Stimulated activated CD8-positive, alpha-beta memory T cell treated with anti-CD3 and anti-CD28 coated beads, Interleukin-15, amount 100 ng/mL, for 48 hours (primary cell): ENCODE measurements at regions not wholly inside any gene's neighbourhood (a gene's known extent, or its start where the extent isn't known, plus 50 kb on each side); places are given as distances from the start of the nearest gene placed in this dataset.

ENCODE experiments used
- DNase-seq, 2 donors: peaks; one replicate each; pipeline ENCODE4 v3.0.0-alpha.2; 2020; ENCODE audit warnings: low read depth in 2 of 2

DNA sequence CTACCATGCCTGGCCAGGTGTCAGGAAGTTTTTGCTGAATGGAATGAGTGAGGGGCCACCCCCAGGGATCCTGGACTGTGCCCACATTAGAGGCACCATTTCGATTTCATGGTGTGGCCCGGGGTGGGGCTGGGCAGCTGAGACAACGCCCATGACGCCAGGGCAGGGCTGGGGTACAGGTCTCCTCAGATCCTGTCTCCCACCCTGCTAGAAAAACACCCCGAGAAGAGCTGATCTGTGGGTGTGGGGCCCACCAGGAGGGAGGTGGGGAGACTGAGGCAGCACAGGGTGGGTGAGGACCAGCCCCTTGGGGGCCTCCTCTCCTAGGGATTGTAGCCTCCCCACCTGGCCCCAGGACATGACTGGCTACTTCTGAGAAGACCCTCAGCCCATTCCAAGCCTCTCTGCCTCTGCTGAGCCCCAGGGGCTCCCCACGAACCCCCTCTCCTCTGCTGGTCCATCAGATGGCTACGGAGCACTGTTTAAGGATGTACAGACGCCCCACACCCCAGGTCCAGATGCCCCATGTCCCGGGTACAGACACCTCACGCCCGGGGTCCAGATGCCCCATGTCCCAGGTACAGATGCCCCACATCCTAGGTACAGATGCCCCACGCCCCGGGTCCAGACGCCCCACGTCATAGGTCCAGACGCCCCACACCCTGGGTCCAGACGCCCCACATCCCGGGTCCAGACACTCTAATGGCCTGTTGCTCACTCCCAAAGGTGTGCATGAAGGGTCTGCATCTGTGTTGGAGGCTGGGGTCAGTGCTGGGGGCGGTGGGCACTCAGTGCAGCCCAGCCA is 99.4 kb downstream of the MICALL2 start:
- DNase-seq, result no peak

DNA sequence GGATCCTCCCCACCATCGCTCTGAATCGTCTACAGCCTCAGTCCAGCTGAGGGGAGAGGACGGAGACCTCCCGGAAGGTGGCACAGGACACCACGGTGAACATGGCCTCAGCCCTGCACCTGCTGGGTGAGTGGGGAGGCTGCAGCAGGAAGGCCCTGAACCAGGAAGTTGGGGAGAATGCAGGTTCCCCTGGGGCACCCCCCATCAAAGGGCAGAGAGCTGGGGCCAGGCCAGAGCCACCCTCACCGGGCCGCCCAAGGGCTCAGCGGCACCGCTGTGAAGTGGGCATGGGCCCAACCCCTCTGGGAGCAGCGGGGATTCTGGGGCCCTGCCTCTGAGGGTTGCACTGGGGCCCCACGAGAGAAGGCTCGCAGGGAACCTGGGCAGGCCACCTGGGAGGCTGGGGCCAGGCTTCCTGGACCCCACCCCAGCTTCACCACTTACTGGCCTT is 98.7 kb downstream of the MICALL2 start:
- DNase-seq, result no peak

DNA sequence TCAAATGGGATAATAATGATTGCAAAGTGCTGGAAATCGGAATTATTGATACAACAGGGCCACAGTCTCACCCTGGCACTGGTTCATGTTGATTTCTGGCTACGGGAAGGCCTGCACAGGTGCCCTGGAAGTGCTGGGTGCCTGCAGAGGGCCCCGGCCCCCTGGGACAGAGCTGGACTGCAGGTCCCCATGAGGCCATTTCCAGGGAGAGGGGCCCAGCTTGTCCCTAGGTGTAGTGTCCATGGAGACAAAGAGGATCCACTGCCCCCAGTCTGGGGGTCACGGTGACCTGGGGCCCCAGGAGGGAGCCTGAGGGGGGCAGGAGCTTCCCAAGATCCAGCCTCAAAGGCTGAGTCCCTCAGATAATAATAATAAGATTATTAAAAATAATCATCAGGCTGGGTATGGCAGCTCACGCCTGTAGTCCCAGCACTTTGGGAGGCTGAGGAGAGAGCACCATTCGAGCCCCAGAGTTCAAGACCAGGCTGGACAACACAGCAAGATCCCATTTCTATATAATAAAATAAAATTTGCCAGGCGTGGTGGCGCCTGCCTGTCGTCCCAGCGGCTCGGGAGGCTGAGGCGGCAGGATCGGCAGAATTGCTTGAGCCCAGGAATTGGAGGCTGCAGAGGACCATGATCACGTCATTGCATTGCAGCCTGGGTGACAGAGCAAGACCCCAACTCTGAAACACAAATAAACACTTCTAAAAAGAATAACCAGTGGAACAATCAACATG is 98.1 kb downstream of the MICALL2 start:
- DNase-seq, result no peak

DNA sequence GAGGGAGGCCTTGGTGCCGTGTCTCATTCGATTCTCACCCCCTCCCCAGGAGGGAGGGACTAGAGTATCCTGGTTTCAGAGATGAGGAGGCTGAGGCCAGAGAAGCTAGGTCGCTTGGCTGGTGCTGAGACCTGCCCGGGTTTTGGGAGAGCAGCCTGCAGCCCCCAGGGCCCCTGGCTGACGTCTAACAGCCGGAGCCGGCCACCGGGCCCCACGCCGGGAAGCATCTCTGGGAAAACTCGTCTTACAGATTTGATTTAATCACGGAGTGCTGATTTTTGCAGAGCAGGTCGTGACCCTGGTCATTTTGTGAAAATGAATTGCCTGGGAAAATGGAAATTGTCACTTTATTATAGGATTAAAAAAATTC is 97.5 kb downstream of the MICALL2 start:
- DNase-seq, result no peak

DNA sequence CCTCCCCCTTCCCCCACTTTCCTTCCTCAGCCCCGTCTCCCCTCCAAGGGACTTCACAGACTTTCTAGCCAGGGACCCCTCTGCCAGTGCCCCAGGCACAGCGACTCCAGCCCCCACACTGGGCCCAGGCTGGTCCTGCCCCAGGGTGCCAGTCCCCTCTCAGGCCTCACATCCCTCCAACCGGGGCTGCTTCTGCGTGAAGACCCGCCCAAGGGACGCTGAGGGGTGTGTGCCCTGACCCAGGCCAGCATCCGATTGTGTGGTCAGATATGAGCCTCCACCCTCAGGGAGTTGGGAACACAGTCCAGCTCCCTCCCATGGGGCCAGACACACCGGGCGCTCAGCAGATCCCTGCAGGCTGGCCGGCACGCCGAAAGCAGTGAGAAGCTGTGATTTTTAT is 97.0 kb downstream of the MICALL2 start:
- DNase-seq, result no peak

DNA sequence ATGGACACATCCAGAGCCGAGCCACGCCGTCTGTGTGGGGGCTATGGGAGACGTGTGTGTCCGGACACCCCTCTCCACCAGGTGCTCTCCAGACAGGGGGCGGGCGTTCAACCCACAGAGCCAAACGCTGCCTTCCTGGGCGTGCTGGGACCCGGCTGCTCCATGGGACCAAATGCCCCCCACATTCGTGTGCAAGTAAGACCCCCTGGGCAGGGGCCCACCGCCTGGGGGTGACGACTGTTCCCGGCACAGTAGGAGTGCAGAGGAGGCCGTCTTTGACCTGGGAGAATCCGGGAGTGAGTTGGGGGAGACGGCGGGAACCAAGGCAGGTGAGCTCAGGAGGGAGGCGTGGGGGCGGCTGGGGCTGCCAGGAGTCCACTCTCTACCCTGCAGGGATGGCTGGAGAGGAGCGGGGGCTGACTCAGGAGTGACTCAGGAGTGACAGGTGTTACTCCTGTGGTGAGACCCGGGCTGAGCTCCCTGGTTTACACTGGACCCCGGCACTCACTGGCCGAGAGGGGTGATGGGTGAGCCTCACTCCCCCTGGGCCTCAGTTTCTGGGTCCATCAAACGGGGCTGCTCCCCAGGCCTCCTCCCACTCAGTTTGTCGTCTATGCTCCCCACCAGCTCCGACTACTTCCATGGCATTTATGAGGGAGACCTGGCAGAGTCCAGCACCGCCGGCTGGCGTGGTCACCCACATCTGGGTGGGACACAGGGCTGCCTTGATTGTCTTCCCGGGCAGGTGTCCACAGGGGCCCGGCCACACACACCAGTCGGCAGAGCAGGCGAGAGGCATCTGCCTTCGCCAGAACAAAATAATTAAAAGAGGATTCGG is 95.0 kb downstream of the MICALL2 start:
- DNase-seq, result no peak

DNA sequence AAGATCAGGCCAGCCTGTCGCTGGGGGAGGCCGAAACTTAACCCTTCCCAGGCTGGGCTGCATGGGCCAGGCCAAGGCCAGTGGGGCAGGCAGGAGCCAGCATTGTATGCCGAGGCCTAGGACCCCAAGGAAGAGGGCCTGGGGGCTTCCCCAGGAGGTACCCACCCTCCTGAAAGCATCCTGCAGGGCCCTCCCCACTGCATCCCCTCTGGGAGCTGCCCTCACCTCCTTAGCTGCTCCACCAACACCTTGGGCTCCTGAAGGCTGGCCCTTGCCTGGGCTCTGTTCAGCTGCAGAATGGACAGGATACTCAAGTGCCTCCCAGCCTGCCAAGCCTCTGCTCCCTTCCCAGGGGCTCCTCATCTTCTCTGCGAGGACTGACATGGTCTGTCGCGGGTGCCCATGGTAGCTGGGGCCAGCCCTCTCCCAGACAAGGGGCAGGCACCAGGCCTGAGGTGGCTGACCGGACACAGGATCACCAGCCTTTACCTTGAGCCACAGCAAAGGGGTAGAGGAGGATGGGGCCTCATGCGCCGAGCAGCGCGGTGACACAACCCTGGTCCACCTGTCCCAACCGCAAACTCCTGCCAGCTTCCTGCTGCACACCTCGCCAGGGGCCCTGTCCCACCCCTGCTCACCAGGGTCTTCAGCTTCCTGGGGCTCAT is 94.2 kb downstream of the MICALL2 start:
- DNase-seq, result no peak

DNA sequence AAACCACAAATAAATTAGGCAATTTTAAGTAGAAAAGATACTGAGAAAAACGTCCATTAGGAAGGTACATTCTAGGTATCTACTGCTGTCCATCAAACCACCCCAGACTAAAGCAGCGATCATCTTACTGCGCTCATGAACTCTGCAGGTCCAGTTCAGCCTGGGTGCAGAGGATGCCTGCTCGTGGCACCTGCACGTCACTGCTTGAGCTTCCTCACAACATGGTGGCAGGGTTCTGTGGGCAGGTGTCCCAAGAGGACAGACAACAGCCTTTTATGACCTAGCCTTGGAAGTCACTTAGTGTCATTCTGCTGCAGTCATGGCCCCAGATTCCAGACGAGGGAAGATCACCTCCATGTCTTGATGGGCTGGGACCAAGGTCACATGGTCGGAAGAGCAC is 93.4 kb downstream of the MICALL2 start:
- DNase-seq, result no peak

DNA sequence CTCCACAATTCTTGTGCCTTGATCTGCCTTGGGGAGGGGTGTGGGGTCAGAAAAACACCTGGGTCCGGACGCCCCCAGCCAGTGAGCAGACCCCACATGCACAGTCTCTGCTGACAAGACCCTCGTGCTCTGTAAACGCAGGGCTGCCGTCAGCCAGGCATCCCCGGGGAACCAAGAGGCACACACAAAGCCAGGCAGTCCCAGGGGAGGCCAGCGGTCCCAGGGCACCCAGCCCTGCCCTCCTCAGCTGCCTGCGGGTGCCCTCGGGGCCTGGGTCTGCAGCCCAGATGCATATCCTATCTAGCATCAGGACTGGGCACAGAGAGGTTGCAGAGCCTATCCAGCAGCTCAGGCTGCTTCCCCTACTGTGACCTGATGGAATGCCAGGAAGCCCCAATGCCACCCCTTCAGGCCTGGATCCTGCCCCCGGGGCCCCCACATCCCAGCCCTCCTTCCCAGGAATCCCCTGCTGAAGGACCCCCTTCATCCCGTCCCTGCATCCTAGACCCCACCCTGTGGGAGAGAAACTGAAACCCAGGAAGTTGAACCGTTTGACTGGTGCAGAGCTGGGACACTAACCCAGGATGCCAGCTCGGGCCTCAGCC is 92.4 kb downstream of the MICALL2 start:
- DNase-seq, result no peak

DNA sequence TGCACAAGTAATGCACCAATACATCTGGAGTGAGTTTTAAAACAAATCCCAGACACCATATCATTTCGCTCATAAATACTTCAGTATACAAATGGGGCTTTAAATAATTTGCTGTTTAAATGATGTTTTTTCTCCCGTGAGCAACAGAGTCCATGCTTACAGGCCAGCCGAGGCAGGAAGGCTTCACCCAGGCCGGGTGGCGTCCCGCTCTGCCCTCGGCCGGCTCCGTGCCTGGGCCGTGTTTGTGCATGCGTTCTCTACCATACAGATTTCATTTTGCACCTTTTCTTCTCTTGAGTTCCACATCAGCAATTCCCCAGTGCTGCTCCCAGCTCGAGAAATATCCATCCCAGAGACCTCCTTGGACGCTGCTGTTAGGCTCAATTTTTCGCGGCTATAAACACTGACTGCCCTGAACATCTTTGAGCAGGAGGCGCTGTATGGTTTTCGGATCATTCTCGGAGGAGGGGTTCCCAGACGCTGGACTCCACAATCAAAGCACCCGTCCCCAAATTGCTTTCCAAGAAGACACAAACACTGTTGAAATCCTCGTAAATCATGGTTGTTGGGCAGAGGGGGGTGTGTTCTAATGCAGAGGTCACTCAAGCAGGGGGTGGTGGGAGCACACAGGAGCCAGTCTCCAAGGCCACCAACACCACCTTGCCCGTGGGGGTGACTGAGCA is 91.6 kb downstream of the MICALL2 start:
- DNase-seq, result no peak

DNA sequence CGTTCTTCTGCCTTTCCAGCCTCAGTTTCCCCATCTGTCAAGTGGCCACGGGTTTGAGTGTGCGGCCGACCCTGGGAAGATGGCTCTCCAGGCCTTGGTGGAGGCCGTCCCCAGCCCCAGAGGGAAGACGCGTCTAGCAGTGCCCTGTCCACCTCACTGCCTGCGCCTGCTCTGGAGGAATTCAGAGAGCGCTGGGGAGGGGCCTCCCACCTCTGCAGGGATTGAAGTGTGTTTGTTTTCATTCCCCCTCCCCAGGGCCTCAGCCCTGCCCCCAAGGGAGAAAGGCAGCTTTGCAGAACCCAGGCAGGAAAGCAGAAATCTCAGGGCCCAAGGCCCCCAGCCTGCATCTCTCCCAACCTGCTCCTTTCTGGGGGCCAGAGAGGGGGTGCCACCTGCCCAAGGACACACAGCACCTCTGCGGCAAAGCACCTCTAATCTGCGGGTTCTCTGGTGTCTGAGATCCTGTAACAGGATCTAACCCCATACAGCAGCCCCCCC is 91.0 kb downstream of the MICALL2 start:
- no peak for DNase-seq

DNA sequence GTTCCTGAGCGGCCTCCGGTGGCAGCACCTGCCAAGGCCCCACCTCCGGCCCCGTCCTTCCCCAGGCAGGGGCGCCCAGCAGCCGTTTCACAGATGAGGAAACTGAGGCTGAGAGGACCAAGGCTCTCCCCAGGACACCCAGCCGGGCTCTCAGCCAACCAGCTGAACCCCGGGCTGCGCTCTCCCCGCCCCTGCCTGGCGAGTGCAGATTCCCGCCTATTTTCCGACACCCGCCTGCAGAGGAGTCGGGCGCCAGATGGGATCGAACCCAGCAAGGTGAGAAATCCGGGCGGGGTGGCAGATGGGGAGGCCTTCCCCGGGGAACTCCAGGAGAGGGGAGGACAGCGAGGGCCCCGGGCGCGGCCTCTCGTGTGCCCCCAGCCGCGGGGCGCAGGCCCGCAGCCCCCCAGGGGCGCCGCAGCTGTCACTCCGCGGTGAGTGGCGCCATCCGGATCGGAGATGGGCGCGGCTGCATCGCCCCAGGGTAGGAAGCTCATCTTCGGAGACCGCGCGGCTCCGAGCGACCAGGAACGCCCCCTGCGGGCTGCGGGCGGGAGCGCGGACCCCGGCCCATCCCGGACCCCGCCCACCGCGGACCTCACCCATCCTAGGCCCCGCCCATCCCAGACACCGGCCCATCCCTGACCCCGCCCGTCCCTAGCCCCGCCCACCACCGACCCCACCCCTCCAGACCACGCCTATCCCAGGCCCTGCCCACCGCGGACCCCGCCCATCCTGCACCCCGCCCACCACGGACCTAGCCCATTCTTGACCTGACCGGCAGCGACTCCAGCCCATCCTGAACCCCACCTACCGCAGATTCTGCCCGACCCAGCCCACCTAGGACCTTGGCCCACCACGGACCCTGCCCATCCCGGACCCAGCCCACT is 90.3 kb downstream of the MICALL2 start:
- DNase-seq, result peak; percentile 21 to 25

DNA sequence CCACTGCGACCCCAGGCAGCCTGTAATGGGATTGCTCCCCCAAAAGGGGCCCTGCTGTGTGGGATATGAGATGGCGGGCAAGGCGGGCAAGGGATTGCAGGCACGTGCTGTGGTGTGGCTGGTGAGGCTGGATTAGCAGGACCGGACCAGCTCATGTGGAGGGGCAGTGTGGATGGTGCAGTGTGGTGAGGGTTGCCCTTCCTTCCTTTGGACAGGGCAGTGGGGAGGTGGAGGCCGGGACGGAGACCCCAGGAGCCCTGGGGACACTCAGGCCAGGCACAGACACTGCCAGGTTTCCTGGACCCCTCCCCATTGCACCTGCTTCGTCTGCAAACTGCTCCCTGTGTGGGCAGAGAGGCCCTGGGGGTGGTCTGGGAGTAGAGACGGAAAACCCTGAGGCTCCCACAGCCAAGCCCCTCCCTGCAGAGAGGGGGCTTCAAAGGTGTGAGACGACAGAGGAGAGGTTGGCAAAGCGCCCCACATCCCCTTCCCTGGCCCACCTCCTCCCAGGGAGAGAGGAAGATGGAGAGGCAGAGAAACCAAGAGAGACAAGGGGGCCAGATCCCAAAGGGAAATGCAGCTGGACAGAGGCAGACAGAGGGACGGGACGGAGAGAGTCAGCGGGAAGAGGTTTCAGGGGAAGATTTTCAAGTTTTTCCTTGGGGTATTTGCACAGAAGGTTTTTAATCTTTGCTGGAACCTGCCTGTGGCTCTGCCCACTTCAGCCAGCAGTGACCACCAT is 89.2 kb downstream of the MICALL2 start:
- no peak for DNase-seq

DNA sequence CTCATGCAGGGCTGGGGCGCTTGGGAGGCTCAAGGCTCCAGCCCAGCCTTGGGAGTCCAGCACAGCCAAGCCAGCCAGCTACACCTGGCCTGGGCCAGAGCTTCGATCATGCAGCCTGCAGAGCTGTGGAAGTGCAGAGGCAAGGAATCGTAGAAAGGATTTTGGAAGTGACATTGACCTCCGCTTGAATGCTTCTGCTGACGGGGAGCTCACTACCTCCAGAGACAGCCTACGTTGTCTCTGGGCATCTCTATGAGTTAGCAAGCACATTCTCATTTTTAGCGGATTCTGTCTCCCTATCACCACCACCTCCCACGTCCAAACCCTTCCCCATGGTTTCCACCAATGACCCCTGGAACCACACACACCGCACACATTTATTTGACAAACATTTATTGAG is 88.5 kb downstream of the MICALL2 start:
- no peak for DNase-seq

DNA sequence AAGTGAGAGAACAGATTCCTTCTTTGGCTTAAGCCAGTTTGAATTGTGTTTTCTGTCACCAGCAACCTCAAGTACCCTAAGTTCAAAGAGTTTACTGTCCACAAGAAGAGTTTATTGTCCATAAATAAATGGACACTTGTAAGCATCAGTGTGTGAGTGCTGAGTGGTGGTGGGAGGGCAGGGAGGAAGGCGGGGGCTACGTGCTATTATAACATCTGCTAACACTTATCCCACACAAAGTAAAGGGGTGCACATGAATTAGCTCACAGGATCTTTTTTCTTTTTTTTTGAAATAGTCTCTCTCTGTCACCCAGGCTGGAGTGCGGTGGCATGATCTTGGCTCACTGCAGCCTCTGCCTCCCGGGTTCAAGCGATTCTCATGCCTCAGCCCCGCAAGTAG is 87.2 kb downstream of the MICALL2 start:
- no peak for DNase-seq

DNA sequence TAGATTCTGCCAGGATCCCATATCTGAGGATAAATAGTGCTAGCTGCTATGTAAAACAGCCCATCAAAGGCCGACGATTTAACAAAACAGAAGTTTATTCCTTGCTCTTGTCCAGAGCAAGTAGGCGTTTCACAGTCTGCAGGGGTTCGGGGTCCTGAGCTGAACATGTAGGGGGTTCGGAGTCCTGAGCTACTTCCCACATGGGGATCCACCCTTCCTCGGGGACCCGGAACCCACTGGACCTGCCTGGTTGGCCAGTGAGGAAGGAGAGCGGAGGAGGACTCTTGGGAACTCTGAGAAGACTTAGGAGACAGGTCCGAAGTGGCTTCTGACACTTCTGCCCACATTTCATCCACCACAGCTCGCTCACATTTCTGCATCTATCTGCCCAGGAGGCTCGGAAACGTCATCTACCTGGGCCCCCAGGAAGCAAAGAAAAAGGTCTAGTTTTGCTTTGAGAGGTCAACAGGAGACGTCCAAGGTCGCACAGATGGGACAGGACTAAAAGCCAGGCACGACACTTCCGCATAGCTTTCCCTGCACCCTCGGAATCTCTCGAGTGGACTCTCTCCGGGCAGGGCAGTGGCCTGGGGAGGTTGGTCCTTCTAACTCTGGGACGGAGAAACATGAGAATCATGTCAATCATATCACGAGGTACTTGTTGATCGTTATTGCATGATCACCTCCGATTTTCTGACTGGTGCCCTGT is 86.4 kb downstream of the MICALL2 start:
- no peak for DNase-seq

DNA sequence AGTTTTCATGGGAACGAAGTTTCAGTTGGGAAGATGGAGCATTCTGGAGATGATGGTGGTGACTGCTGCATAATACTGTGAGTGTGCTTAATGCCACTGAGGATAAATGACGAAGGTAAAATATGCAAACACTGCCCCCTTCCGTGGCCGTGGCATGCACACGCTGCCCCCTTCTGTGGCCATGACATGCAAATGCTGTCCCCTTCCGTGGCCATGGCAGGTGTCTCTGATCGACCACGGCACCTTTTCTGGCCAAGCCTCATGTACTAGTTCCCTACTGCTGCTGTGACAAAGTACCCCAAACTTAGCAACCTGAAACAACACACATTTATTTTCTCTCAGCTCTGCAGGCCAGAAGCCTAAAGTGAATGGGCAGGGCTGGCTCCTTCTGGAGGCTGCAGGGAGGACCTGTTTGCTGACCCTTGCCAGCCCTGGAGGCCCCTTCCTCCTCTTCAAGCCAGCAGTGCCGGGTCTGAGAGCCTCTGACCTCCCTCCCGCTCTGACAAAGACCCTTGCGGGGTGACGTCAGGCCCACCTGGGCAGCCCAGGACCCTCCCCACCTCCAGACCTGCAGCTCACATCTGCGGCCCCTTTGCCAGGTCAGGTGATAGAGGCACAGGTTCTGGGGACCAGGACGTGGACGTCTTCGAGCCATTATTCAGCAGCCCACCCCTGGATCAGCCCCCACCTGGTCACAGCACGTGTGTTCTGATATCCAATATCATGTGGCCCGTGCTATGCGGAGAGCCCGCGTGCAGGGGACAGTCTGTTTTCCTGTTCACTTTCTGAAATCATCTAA is 82.0 kb downstream of the MICALL2 start:
- no peak for DNase-seq
